Glomerular endothelial cell (primary cell): ENCODE measurements at regions not wholly inside any gene's neighbourhood (a gene's known extent, or its start where the extent isn't known, plus 50 kb on each side); places are given as distances from the start of the nearest gene placed in this dataset.

ENCODE experiments used
- DNase-seq: peaks from one replicate; pipeline ENCODE4 v3.0.0-alpha.2; 2011; ENCODE audit warnings: low read depth, low spot score; ENCODE audit errors: extremely low read depth

GRCh38 chr7:116340943-116341907 lies 130.9 kb downstream of the TES start:
- DNase-seq: no peak

- DNase-seq: no peak
These were observed 131.8 kb downstream of the TES start for GRCh38 chr7:116342125-116342524.

- DNase-seq: no peak
These were observed 137.0 kb downstream of the TES start for GRCh38 chr7:116347151-116347832.

GRCh38 chr7:116348346-116348745 lies 138.0 kb downstream of the TES start:
- no peak for DNase-seq

- no peak for DNase-seq
These were observed 141.6 kb downstream of the TES start for GRCh38 chr7:116351966-116352365.

GRCh38 chr7:116353647-116354046 lies 143.3 kb downstream of the TES start:
- DNase-seq: no peak

GRCh38 chr7:116354171-116354545 lies 143.8 kb downstream of the TES start:
- DNase-seq: peak; percentile 92

GRCh38 chr7:116354546-116355423 lies 144.4 kb downstream of the TES start:
- DNase-seq: peak; percentile 98

GRCh38 chr7:116355424-116355765 lies 144.1 kb upstream of the CAV2 start:
- no peak for DNase-seq

- DNase-seq: no peak
These were observed 143.1 kb upstream of the CAV2 start for GRCh38 chr7:116356333-116356965.

- DNase-seq: no peak
These were observed 142.6 kb upstream of the CAV2 start for GRCh38 chr7:116356979-116357378.

- DNase-seq: no peak
These were observed 141.5 kb upstream of the CAV2 start for GRCh38 chr7:116357781-116358670.

GRCh38 chr7:116361767-116362166 lies 137.8 kb upstream of the CAV2 start:
- DNase-seq: no peak

- DNase-seq: no peak
These were observed 135.7 kb upstream of the CAV2 start for GRCh38 chr7:116363637-116364432.

- no peak for DNase-seq
These were observed 135.1 kb upstream of the CAV2 start for GRCh38 chr7:116364469-116364868.

- no peak for DNase-seq
These were observed 133.7 kb upstream of the CAV2 start for GRCh38 chr7:116365797-116366196.

- no peak for DNase-seq
These were observed 132.2 kb upstream of the CAV2 start for GRCh38 chr7:116367171-116367813.

GRCh38 chr7:116368965-116369364 lies 130.6 kb upstream of the CAV2 start:
- no peak for DNase-seq
